HepG2 (cell line): ENCODE measurements at regions not wholly inside any gene's neighbourhood (a gene's known extent, or its start where the extent isn't known, plus 50 kb on each side); places are given as distances from the start of the nearest gene placed in this dataset.

Source experiments
- CREB3 ChIP-seq: sonication (generic); formaldehyde crosslinking; IDR thresholded peaks from 2 replicates; pipeline ENCODE4 v1.5.0; 2020; ENCODE audit warnings: missing genetic modification reagents
- HNF4G ChIP-seq, 2 experiments: sonication (generic) in 1 of 2; formaldehyde crosslinking in 1 of 2; IDR thresholded peaks; 2 replicates each; pipeline versions ENCODE4 v1.4.0 to v1.6.1; 2011 to 2020; ENCODE audit warnings: borderline replicate concordance in 2 of 2, low read depth in 2 of 2, mild to moderate bottlenecking in 2 of 2, low read length in 1 of 2, missing genetic modification reagents in 1 of 2, moderate library complexity in 1 of 2
- ZC3H13 ChIP-seq: sonication (generic); formaldehyde crosslinking; IDR thresholded peaks from 2 replicates; pipeline ENCODE4 v1.8.1; 2023; ENCODE audit warnings: mild to moderate bottlenecking, missing genetic modification reagents, moderate library complexity
- ZNF101 ChIP-seq: sonication (generic); formaldehyde crosslinking; IDR thresholded peaks from 2 replicates; pipeline ENCODE4 v1.4.0; 2020; ENCODE audit warnings: mild to moderate bottlenecking, low read depth, missing genetic modification reagents, borderline replicate concordance
- ZNF709 ChIP-seq: sonication (generic); formaldehyde crosslinking; IDR thresholded peaks from 2 replicates; pipeline ENCODE4 v1.5.0; 2020; ENCODE audit warnings: mild to moderate bottlenecking, missing genetic modification reagents
- ZSCAN30 ChIP-seq: sonication (generic); formaldehyde crosslinking; IDR thresholded peaks from 2 replicates; pipeline ENCODE4 v1.5.0; 2020; ENCODE audit warnings: mild to moderate bottlenecking, missing genetic modification reagents
- TF ChIP-seq, protein P1 (sequence below): sonication (generic); formaldehyde crosslinking; IDR thresholded peaks from 2 replicates; pipeline ENCODE4 v1.4.0; 2020; ENCODE audit warnings: missing genetic modification reagents, borderline replicate concordance
- TF ChIP-seq, protein P2 (sequence below): sonication (generic); formaldehyde crosslinking; IDR thresholded peaks from 2 replicates; pipeline ENCODE4 v1.8.0; 2023; ENCODE audit warnings: mild to moderate bottlenecking, missing genetic modification reagents
- TF ChIP-seq, protein P3 (sequence below): sonication (generic); formaldehyde crosslinking; IDR thresholded peaks from 2 replicates; pipeline ENCODE4 v1.5.0; 2020; ENCODE audit warnings: mild to moderate bottlenecking, missing genetic modification reagents, borderline replicate concordance
- TF ChIP-seq, protein P4 (sequence below): sonication (generic); formaldehyde crosslinking; IDR thresholded peaks from 2 replicates; pipeline ENCODE4 v1.9.0; 2021; ENCODE audit warnings: missing genetic modification reagents, mild to moderate bottlenecking, borderline replicate concordance

GRCh38 chr6:3913077-3913957, 64.1 kb downstream of the FAM50B start (continued):
- TF ChIP-seq, protein P1, sequence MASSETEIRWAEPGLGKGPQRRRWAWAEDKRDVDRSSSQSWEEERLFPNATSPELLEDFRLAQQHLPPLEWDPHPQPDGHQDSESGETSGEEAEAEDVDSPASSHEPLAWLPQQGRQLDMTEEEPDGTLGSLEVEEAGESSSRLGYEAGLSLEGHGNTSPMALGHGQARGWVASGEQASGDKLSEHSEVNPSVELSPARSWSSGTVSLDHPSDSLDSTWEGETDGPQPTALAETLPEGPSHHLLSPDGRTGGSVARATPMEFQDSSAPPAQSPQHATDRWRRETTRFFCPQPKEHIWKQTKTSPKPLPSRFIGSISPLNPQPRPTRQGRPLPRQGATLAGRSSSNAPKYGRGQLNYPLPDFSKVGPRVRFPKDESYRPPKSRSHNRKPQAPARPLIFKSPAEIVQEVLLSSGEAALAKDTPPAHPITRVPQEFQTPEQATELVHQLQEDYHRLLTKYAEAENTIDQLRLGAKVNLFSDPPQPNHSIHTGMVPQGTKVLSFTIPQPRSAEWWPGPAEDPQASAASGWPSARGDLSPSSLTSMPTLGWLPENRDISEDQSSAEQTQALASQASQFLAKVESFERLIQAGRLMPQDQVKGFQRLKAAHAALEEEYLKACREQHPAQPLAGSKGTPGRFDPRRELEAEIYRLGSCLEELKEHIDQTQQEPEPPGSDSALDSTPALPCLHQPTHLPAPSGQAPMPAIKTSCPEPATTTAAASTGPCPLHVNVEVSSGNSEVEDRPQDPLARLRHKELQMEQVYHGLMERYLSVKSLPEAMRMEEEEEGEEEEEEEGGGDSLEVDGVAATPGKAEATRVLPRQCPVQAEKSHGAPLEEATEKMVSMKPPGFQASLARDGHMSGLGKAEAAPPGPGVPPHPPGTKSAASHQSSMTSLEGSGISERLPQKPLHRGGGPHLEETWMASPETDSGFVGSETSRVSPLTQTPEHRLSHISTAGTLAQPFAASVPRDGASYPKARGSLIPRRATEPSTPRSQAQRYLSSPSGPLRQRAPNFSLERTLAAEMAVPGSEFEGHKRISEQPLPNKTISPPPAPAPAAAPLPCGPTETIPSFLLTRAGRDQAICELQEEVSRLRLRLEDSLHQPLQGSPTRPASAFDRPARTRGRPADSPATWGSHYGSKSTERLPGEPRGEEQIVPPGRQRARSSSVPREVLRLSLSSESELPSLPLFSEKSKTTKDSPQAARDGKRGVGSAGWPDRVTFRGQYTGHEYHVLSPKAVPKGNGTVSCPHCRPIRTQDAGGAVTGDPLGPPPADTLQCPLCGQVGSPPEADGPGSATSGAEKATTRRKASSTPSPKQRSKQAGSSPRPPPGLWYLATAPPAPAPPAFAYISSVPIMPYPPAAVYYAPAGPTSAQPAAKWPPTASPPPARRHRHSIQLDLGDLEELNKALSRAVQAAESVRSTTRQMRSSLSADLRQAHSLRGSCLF (CRISPR knock-in tag), result no peak
- TF ChIP-seq, protein P2, sequence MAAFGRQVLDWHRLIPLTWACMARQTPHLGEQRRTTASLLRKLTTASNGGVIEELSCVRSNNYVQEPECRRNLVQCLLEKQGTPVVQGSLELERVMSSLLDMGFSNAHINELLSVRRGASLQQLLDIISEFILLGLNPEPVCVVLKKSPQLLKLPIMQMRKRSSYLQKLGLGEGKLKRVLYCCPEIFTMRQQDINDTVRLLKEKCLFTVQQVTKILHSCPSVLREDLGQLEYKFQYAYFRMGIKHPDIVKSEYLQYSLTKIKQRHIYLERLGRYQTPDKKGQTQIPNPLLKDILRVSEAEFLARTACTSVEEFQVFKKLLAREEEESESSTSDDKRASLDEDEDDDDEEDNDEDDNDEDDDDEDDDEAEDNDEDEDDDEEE (CRISPR knock-in tag), result no peak
- no peak for TF ChIP-seq ZNF709 (CRISPR knock-in tag)
- no peak for TF ChIP-seq ZC3H13
- no peak for TF ChIP-seq ZNF101
- TF ChIP-seq HNF4G (IDR thresholded peaks at IDR 0.05; ENCODE audit: borderline replicate concordance, low read depth, low read length), result peak; percentile 95
- no peak; the same call in 1 of the 2 replicates for TF ChIP-seq HNF4G (CRISPR knock-in tag; IDR thresholded peaks at IDR 0.05; ENCODE audit: borderline replicate concordance, low read depth)
- TF ChIP-seq, protein P3, sequence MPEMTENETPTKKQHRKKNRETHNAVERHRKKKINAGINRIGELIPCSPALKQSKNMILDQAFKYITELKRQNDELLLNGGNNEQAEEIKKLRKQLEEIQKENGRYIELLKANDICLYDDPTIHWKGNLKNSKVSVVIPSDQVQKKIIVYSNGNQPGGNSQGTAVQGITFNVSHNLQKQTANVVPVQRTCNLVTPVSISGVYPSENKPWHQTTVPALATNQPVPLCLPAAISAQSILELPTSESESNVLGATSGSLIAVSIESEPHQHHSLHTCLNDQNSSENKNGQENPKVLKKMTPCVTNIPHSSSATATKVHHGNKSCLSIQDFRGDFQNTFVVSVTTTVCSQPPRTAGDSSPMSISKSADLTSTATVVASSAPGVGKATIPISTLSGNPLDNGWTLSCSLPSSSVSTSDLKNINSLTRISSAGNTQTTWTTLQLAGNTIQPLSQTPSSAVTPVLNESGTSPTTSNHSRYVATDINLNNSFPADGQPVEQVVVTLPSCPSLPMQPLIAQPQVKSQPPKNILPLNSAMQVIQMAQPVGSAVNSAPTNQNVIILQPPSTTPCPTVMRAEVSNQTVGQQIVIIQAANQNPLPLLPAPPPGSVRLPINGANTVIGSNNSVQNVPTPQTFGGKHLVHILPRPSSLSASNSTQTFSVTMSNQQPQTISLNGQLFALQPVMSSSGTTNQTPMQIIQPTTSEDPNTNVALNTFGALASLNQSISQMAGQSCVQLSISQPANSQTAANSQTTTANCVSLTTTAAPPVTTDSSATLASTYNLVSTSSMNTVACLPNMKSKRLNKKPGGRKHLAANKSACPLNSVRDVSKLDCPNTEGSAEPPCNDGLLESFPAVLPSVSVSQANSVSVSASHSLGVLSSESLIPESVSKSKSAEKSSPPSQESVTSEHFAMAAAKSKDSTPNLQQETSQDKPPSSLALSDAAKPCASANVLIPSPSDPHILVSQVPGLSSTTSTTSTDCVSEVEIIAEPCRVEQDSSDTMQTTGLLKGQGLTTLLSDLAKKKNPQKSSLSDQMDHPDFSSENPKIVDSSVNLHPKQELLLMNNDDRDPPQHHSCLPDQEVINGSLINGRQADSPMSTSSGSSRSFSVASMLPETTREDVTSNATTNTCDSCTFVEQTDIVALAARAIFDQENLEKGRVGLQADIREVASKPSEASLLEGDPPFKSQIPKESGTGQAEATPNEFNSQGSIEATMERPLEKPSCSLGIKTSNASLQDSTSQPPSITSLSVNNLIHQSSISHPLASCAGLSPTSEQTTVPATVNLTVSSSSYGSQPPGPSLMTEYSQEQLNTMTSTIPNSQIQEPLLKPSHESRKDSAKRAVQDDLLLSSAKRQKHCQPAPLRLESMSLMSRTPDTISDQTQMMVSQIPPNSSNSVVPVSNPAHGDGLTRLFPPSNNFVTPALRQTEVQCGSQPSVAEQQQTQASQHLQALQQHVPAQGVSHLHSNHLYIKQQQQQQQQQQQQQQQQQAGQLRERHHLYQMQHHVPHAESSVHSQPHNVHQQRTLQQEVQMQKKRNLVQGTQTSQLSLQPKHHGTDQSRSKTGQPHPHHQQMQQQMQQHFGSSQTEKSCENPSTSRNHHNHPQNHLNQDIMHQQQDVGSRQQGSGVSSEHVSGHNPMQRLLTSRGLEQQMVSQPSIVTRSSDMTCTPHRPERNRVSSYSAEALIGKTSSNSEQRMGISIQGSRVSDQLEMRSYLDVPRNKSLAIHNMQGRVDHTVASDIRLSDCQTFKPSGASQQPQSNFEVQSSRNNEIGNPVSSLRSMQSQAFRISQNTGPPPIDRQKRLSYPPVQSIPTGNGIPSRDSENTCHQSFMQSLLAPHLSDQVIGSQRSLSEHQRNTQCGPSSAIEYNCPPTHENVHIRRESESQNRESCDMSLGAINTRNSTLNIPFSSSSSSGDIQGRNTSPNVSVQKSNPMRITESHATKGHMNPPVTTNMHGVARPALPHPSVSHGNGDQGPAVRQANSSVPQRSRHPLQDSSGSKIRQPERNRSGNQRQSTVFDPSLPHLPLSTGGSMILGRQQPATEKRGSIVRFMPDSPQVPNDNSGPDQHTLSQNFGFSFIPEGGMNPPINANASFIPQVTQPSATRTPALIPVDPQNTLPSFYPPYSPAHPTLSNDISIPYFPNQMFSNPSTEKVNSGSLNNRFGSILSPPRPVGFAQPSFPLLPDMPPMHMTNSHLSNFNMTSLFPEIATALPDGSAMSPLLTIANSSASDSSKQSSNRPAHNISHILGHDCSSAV (CRISPR knock-in tag), result no peak
- TF ChIP-seq, protein P4, sequence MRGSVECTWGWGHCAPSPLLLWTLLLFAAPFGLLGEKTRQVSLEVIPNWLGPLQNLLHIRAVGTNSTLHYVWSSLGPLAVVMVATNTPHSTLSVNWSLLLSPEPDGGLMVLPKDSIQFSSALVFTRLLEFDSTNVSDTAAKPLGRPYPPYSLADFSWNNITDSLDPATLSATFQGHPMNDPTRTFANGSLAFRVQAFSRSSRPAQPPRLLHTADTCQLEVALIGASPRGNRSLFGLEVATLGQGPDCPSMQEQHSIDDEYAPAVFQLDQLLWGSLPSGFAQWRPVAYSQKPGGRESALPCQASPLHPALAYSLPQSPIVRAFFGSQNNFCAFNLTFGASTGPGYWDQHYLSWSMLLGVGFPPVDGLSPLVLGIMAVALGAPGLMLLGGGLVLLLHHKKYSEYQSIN (CRISPR knock-in tag), result no peak
- TF ChIP-seq ZSCAN30, result no peak
- TF ChIP-seq CREB3 (CRISPR knock-in tag), result no peak
